ENCODE measurements at regions not wholly inside any gene's neighbourhood (a gene's known extent, or its start where the extent isn't known, plus 50 kb on each side); places are given as distances from the start of the nearest gene placed in this dataset.

DNA sequence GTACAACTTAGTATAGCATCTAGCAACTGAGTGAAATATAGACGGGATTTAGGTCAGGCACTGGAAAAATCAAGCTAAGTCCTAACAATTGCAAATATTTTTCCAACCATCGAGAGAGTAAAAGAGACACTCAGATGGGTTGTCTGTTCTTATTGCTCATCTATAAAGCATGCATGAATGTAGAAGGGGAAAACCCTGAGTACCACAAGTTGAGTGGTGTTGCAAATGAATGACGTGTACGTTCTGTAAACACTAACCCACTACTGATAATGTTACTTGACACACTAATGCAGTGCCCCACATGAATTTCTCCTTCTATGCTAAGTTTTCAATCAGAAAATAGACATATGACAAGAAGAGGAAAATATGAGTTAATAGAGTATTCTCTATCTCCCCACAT is 211.2 kb downstream of the COX18 start (continued):
- no peak for TF ChIP-seq ZNF671 (CRISPR knock-in tag; IDR thresholded peaks at IDR 0.05)

DNA sequence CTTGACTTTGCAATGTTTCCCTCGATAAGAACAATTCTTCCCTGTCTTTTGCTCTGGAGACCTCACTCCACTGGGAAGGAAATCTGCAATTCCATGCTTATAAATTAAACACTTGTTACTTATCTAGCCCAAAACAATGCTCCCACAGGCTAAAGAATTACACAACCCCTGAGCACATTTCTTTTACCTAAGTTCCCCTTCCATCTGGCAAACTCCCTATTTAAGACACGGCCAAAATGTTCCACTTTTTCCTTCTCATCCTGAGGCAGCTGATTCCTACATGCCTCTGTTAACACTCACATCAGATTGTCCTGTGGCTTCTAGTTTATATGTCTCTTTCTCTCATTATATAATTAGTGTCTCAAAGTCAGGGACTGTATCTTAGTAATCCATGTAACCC is 211.7 kb downstream of the COX18 start:
- H3K27me3 Mint-ChIP-seq (ENCODE audit: low read depth) = no peaks in the 10 kb centered on the region
- no peaks in the 10 kb centered on the region for H3K36me3 Mint-ChIP-seq
- no peak overlapping the region for H3K27ac Mint-ChIP-seq
- TF ChIP-seq PRRX2 (CRISPR knock-in tag; IDR thresholded peaks at IDR 0.05) (no peak), ZNF396 (CRISPR knock-in tag; IDR thresholded peaks at IDR 0.05; ENCODE audit: borderline replicate concordance) (no peak), FOXK1 (CRISPR knock-in tag; IDR thresholded peaks at IDR 0.05) (no peak), PREB (CRISPR knock-in tag; IDR thresholded peaks at IDR 0.05; ENCODE audit: borderline replicate concordance) (no peak), CBFB (CRISPR knock-in tag; IDR thresholded peaks at IDR 0.05; ENCODE audit: low read depth) (no peak), ZNF121 (CRISPR knock-in tag; IDR thresholded peaks at IDR 0.05) (no peak), SOX15 (CRISPR knock-in tag; IDR thresholded peaks at IDR 0.05) (no peak), RORB (CRISPR knock-in tag; IDR thresholded peaks at IDR 0.05) (no peak), AFF4 (CRISPR knock-in tag; IDR thresholded peaks at IDR 0.05; ENCODE audit: borderline replicate concordance) (no peak), HMGXB4 (CRISPR knock-in tag; IDR thresholded peaks at IDR 0.05) (no peak), ZNF219 (CRISPR knock-in tag; IDR thresholded peaks at IDR 0.05; ENCODE audit: borderline replicate concordance) (no peak), ZNF416 (CRISPR knock-in tag; IDR thresholded peaks at IDR 0.05) (no peak), ETV6 (CRISPR knock-in tag; IDR thresholded peaks at IDR 0.05) (no peak), TCF7 (CRISPR knock-in tag; IDR thresholded peaks at IDR 0.05; ENCODE audit: low read depth) (no peak), NFE2L1 (CRISPR knock-in tag; IDR thresholded peaks at IDR 0.05) (no peak)
- TF ChIP-seq, protein P1, sequence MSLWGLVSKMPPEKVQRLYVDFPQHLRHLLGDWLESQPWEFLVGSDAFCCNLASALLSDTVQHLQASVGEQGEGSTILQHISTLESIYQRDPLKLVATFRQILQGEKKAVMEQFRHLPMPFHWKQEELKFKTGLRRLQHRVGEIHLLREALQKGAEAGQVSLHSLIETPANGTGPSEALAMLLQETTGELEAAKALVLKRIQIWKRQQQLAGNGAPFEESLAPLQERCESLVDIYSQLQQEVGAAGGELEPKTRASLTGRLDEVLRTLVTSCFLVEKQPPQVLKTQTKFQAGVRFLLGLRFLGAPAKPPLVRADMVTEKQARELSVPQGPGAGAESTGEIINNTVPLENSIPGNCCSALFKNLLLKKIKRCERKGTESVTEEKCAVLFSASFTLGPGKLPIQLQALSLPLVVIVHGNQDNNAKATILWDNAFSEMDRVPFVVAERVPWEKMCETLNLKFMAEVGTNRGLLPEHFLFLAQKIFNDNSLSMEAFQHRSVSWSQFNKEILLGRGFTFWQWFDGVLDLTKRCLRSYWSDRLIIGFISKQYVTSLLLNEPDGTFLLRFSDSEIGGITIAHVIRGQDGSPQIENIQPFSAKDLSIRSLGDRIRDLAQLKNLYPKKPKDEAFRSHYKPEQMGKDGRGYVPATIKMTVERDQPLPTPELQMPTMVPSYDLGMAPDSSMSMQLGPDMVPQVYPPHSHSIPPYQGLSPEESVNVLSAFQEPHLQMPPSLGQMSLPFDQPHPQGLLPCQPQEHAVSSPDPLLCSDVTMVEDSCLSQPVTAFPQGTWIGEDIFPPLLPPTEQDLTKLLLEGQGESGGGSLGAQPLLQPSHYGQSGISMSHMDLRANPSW (CRISPR knock-in tag; conservative IDR thresholded peaks at IDR 0.05; ENCODE audit: low read depth) = no peak
- TF ChIP-seq, protein P2, sequence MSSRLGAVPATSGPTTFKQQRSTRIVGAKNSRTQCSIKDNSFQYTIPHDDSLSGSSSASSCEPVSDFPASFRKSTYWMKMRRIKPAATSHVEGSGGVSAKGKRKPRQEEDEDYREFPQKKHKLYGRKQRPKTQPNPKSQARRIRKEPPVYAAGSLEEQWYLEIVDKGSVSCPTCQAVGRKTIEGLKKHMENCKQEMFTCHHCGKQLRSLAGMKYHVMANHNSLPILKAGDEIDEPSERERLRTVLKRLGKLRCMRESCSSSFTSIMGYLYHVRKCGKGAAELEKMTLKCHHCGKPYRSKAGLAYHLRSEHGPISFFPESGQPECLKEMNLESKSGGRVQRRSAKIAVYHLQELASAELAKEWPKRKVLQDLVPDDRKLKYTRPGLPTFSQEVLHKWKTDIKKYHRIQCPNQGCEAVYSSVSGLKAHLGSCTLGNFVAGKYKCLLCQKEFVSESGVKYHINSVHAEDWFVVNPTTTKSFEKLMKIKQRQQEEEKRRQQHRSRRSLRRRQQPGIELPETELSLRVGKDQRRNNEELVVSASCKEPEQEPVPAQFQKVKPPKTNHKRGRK (CRISPR knock-in tag; IDR thresholded peaks at IDR 0.05; ENCODE audit: borderline replicate concordance) = no peak
- no peak overlapping the region for H3K4me3 Mint-ChIP-seq
- ATAC-seq (no peak), DNase-seq (ENCODE audit: low spot score) (no peak)
- POLR2A ChIA-PET = no interaction called here
- no peaks in the 10 kb centered on the region for H3K9me3 Mint-ChIP-seq
- H3K4me1 Mint-ChIP-seq = no peaks in the 10 kb centered on the region
- CTCF ChIA-PET = no interaction called here

Data from WTC11 (cell line).